RWPE2 (cell line): ENCODE measurements at regions not wholly inside any gene's neighbourhood (a gene's known extent, or its start where the extent isn't known, plus 50 kb on each side); places are given as distances from the start of the nearest gene placed in this dataset.
"Not testable (repeated sequence)": the region's sequence is repeated elsewhere in the genome, so short reads cannot be mapped to it uniquely, and the experiment has no call there.

Source experiments
- ATAC-seq: fragments of 200-7000 bp; cut with Tn5 transposase; 3 replicates; pipeline ENCODE4 v1.9.1; 2021; ENCODE audit warnings: low read depth
- DNase-seq: peaks from one replicate; pipeline ENCODE4 v3.0.0-alpha.2; 2020; ENCODE audit warnings: low spot score
- H3K27ac ChIP-seq: fragments of 450-650 bp; 2 replicates; pipeline ENCODE4 v1.5.1; 2017; ENCODE audit warnings: mild to moderate bottlenecking; ENCODE audit not compliant: poor library complexity, severe bottlenecking
- H3K27me3 ChIP-seq: fragments of 250-450 bp; sonication (Bioruptor Pico); 2 replicates; pipeline ENCODE4 v1.5.1; 2021; ENCODE audit warnings: mild to moderate bottlenecking, moderate library complexity; ENCODE audit not compliant: insufficient read depth, poor library complexity, severe bottlenecking
- H3K36me3 ChIP-seq: fragments of 250-450 bp; sonication (Bioruptor Pico); 2 replicates; pipeline ENCODE4 v1.5.1; 2020; ENCODE audit warnings: low read depth, mild to moderate bottlenecking, moderate library complexity
- H3K4me1 ChIP-seq: fragments of 250-450 bp; sonication (Bioruptor Pico); 2 replicates; pipeline ENCODE4 v1.5.1; 2021; ENCODE audit warnings: mild to moderate bottlenecking, moderate library complexity; ENCODE audit not compliant: insufficient read depth, poor library complexity, severe bottlenecking
- H3K4me3 ChIP-seq: fragments of 250-450 bp; sonication (Bioruptor Pico); 2 replicates; pipeline ENCODE4 v1.5.1; 2021; ENCODE audit warnings: mild to moderate bottlenecking, moderate library complexity; ENCODE audit not compliant: severe bottlenecking
- H3K9me3 ChIP-seq: fragments of 250-450 bp; sonication (Bioruptor Pico); 2 replicates; pipeline ENCODE4 v1.5.1; 2021; ENCODE audit warnings: mild to moderate bottlenecking, moderate library complexity; ENCODE audit not compliant: severe bottlenecking
- TF ChIP-seq, protein P1 (sequence below): fragments of 450-650 bp; IDR thresholded peaks from one replicate; pipeline ENCODE4 v1.5.1; 2017; ENCODE audit warnings: mild to moderate bottlenecking, moderate library complexity; ENCODE audit not compliant: poor library complexity, severe bottlenecking

DNA sequence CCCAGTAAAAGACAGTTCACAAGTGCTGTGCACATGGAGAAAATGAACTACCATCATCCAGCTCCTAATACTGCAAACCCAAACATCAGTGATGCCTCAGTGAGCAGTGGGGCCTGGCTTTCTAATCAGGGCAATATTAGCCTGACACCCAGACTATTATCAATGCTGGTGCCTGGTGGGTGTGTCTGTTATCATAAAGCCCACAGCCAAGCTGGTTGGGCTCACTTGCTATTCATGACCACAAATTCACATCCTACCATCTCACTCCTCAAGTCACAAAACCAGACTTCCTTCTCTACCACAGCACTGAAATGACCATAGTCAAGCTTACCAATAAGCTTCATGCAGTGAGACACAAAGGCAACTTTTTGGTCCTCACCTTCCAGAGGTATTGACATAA, 180.8 kb upstream of the PLN start:
- TF ChIP-seq, protein P1, sequence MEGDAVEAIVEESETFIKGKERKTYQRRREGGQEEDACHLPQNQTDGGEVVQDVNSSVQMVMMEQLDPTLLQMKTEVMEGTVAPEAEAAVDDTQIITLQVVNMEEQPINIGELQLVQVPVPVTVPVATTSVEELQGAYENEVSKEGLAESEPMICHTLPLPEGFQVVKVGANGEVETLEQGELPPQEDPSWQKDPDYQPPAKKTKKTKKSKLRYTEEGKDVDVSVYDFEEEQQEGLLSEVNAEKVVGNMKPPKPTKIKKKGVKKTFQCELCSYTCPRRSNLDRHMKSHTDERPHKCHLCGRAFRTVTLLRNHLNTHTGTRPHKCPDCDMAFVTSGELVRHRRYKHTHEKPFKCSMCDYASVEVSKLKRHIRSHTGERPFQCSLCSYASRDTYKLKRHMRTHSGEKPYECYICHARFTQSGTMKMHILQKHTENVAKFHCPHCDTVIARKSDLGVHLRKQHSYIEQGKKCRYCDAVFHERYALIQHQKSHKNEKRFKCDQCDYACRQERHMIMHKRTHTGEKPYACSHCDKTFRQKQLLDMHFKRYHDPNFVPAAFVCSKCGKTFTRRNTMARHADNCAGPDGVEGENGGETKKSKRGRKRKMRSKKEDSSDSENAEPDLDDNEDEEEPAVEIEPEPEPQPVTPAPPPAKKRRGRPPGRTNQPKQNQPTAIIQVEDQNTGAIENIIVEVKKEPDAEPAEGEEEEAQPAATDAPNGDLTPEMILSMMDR = no peak
- Histone ChIP-seq H3K27ac (no peak overlapping the region), H3K4me3 (no peak overlapping the region), H3K36me3 (no peaks in the 10 kb centered on the region), H3K9me3 (peaks cover 5% of the 10 kb centered on the region), H3K4me1 (no peaks in the 10 kb centered on the region), H3K27me3 (no peaks in the 10 kb centered on the region)
- no peak for DNase-seq
- no peak for ATAC-seq

DNA sequence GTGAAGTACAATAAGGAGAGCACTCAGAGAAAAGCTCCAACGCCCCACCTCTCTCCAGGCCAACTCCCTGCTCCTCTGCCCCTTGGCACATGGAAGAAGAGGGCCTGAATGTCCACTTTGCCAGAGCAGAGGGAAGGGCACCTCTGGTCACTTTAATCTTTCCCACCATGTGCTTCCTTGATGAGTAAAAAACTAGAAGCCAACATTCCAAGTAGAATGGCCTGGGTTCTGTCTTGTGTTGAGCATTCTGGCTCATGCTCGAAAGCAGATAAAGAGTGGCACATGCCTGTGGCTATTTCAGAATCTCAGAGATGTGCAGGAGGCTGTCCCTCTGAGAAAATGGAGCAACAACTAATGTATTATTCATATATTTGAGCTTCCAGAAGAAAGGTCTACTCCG, 177.4 kb upstream of the PLN start:
- Histone ChIP-seq H3K27me3 (no peaks in the 10 kb centered on the region), H3K4me3 (no peak overlapping the region), H3K36me3 (no peaks in the 10 kb centered on the region), H3K9me3 (peaks cover 5% of the 10 kb centered on the region), H3K27ac (no peak overlapping the region), H3K4me1 (no peaks in the 10 kb centered on the region)
- no peak for DNase-seq
- no peak for ATAC-seq
- TF ChIP-seq, protein P1 = no peak

GRCh38 chr6:118371955-118372354, 176.1 kb upstream of the PLN start:
- no peak overlapping the region for H3K27ac ChIP-seq
- no peak for ATAC-seq
- H3K36me3 ChIP-seq = no peaks in the 10 kb centered on the region
- H3K4me1 ChIP-seq = no peaks in the 10 kb centered on the region
- H3K4me3 ChIP-seq = no peak overlapping the region
- DNase-seq = no peak
- H3K27me3 ChIP-seq = no peaks in the 10 kb centered on the region
- peaks cover 5% of the 10 kb centered on the region for H3K9me3 ChIP-seq
- TF ChIP-seq, protein P1 = no peak

GRCh38 chr6:118372413-118372812, 175.7 kb upstream of the PLN start:
- Histone ChIP-seq H3K27me3 (no peaks in the 10 kb centered on the region), H3K27ac (no peak overlapping the region), H3K9me3 (peaks cover 5% of the 10 kb centered on the region), H3K36me3 (no peaks in the 10 kb centered on the region), H3K4me1 (no peaks in the 10 kb centered on the region), H3K4me3 (no peak overlapping the region)
- DNase-seq = no peak
- no peak for ATAC-seq
- TF ChIP-seq, protein P1 = no peak

DNA sequence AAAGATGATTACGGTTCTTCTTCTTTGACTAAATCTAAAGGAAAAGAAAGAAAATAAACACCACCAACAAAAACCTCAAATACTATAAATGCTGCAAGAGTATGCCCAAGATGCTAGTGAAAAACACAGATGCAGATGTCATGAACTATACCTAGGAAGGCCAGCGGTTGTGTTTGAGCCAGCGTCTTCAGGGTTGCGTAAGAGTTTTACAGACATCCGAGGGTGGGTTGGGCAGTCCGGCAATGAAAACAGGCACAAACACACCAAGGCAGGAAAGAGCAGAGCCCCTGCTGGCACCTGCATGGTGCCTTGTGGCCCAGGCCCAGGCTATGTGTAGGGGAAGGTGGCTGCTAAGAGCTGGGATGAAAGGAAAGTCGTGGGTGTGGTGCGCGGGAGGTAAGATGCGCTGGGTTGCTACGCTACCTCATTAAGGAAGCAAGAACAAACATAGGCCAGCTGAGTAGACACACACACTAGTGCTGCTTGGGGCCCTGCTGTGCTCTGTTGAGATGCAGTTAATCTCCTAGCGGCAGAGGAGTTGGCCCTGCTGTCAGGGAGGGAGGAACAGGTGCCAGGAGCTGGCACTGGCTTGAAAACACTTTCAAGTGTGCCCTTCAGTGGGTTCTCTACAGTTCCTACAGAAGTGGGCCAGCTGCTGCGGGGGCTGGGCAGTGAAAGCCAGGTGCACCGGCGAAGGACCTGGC, 170.2 kb upstream of the PLN start:
- DNase-seq = no peak
- Histone ChIP-seq H3K4me1 (no peaks in the 10 kb centered on the region), H3K9me3 (no peaks in the 10 kb centered on the region)

GRCh38 chr6:118380620-118381019, 167.5 kb upstream of the PLN start:
- not testable (repeated sequence) for ATAC-seq, DNase-seq, H3K27me3 ChIP-seq, H3K4me1 ChIP-seq, H3K9me3 ChIP-seq, H3K36me3 ChIP-seq, H3K4me3 ChIP-seq, H3K27ac ChIP-seq

More for the DNA sequence above, 170.2 kb upstream of the PLN start:
- ATAC-seq = no peak
- Histone ChIP-seq H3K27ac (no peak overlapping the region), H3K4me3 (no peak overlapping the region), H3K27me3 (no peaks in the 10 kb centered on the region), H3K36me3 (no peaks in the 10 kb centered on the region)
- TF ChIP-seq, protein P1 = no peak
